SK-N-MC (cell line): ENCODE measurements at regions not wholly inside any gene's neighbourhood (a gene's known extent, or its start where the extent isn't known, plus 50 kb on each side); places are given as distances from the start of the nearest gene placed in this dataset.

Experiments
- EZH2 ChIP-seq: fragments of 200-600 bp; sonication (generic); IDR thresholded peaks from one replicate; pipeline ENCODE4 v1.6.1; 2017; ENCODE audit warnings: antibody characterized with exemption
- POLR2AphosphoS5 ChIP-seq: IDR thresholded peaks from 2 replicates; pipeline ENCODE4 v1.6.1; 2012; ENCODE audit warnings: mild to moderate bottlenecking, low read depth, low read length, borderline replicate concordance

- no peak for TF ChIP-seq EZH2
- no peak for TF ChIP-seq POLR2AphosphoS5
Measured at GRCh38 chr3:66142079-66142478, 78.7 kb upstream of the SLC25A26 start.
